ENCODE measurements at regions not wholly inside any gene's neighbourhood (a gene's known extent, or its start where the extent isn't known, plus 50 kb on each side); places are given as distances from the start of the nearest gene placed in this dataset.

DNA sequence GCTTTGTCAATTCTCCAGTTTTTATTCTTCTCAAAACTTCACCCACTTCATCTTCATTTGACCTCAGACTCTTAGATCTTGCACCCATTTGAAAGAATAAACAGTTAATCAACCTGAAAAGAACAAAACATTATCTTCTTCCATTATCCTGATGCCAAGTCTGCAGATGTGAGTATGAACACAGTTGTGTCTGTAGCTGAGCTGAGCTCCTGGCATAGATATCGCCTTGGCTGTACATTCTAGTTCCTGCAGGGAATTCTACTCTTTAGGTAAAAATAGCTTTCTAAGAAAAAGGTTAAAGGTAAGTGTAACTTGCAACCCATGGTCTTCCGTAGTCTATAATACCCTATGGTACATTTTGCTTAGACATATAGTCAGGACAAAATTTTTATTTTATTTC lies 169.7 kb downstream of the KCNA5 start:
- TF ChIP-seq SUZ12 (IDR thresholded peaks at IDR 0.05; ENCODE audit: extremely low read depth, insufficient read depth, insufficient read length) (no peak), ZNF274 (IDR thresholded peaks at IDR 0.05; ENCODE audit: low read depth, low read length) (no peak), YY1 (IDR thresholded peaks at IDR 0.05; ENCODE audit: insufficient read depth, insufficient read length) (no peak)

DNA sequence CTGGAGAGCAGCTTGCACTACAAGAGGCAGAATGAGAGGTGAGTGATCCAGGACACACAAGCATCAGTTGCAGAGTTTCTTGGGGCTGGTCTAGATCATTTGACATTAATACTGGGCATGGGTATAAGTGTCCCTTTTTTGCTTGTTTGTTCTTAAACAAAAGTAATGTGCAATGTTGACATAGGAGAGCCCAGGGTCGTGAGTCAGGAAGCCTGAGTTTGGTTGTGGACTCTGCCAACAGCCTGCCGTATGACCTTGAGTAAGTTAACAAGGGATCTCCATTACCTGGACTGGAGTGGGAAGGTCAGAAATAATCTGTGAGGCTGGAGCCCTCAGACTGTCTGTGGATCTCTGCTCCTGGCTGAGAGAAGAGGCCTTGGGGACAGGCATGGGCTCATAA lies 170.3 kb downstream of the KCNA5 start:
- H3K27me3 ChIP-seq (ENCODE audit: insufficient read depth, insufficient read length) = no peaks in the 10 kb centered on the region
- H3K9me3 ChIP-seq (ENCODE audit: insufficient read depth, low read length) = no peaks in the 10 kb centered on the region; the same call in 1 of the 2 replicates
- peaks cover 30% of the 10 kb centered on the region for H3K36me3 ChIP-seq (ENCODE audit: insufficient read depth, insufficient read length, low read length)
- DNase-seq (ENCODE audit: low read depth, low spot score) = no peak
- no peak overlapping the region for H3K9ac ChIP-seq (ENCODE audit: insufficient read length, low read depth)
- H3K4me1 ChIP-seq (ENCODE audit: insufficient read depth, insufficient read length) = peaks cover 3% of the 10 kb centered on the region
- TF ChIP-seq ZNF274 (IDR thresholded peaks at IDR 0.05; ENCODE audit: low read depth, low read length) (no peak), SUZ12 (IDR thresholded peaks at IDR 0.05; ENCODE audit: extremely low read depth, insufficient read depth, insufficient read length) (no peak), YY1 (IDR thresholded peaks at IDR 0.05; ENCODE audit: insufficient read depth, insufficient read length) (no peak)
- no peak overlapping the region for H3K4me3 ChIP-seq (ENCODE audit: insufficient read length, low read depth)

More for the DNA sequence above, 169.7 kb downstream of the KCNA5 start:
- H3K9me3 ChIP-seq (ENCODE audit: insufficient read depth, low read length) = no peaks in the 10 kb centered on the region; the same call in 1 of the 2 replicates
- peaks cover 3% of the 10 kb centered on the region for H3K4me1 ChIP-seq (ENCODE audit: insufficient read depth, insufficient read length)
- no peak overlapping the region for H3K9ac ChIP-seq (ENCODE audit: insufficient read length, low read depth)
- peaks cover 30% of the 10 kb centered on the region for H3K36me3 ChIP-seq (ENCODE audit: insufficient read depth, insufficient read length, low read length)
- H3K4me3 ChIP-seq (ENCODE audit: insufficient read length, low read depth) = no peak overlapping the region
- DNase-seq (ENCODE audit: low read depth, low spot score) = no peak
- H3K27me3 ChIP-seq (ENCODE audit: insufficient read depth, insufficient read length) = no peaks in the 10 kb centered on the region

DNA sequence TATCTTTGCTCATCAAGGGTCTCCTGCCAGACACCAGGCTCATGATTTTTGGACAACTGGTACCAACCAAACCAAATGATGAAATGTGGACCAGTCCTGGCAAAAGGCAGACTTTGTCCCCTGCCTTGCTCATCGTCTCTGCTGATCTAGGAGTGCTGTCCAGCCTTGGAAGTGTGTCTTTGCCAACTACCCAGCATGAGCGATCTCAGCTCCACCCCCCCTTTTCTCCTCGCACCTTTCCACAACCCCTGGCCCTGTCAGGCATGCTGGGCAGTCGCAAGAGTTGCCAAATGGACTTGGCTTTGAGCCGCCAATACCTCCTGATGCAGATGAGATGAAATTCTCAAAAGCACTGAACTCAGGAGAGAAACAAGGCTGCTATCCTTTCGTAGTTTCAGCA lies 174.3 kb downstream of the KCNA5 start:
- peaks cover 27% of the 10 kb centered on the region for H3K36me3 ChIP-seq (ENCODE audit: insufficient read depth, insufficient read length, low read length)
- H3K4me3 ChIP-seq (ENCODE audit: insufficient read length, low read depth) = no peak overlapping the region
- peaks cover 4% of the 10 kb centered on the region for H3K27me3 ChIP-seq (ENCODE audit: insufficient read depth, insufficient read length)
- no peak for DNase-seq (ENCODE audit: low read depth, low spot score)
- TF ChIP-seq ZNF274 (IDR thresholded peaks at IDR 0.05; ENCODE audit: low read depth, low read length) (no peak), SUZ12 (IDR thresholded peaks at IDR 0.05; ENCODE audit: extremely low read depth, insufficient read depth, insufficient read length) (no peak), YY1 (IDR thresholded peaks at IDR 0.05; ENCODE audit: insufficient read depth, insufficient read length) (no peak)
- H3K9me3 ChIP-seq (ENCODE audit: insufficient read depth, low read length) = no peaks in the 10 kb centered on the region; the same call in 1 of the 2 replicates
- peaks cover 24% of the 10 kb centered on the region for H3K4me1 ChIP-seq (ENCODE audit: insufficient read depth, insufficient read length)
- H3K9ac ChIP-seq (ENCODE audit: insufficient read length, low read depth) = no peak overlapping the region

DNA sequence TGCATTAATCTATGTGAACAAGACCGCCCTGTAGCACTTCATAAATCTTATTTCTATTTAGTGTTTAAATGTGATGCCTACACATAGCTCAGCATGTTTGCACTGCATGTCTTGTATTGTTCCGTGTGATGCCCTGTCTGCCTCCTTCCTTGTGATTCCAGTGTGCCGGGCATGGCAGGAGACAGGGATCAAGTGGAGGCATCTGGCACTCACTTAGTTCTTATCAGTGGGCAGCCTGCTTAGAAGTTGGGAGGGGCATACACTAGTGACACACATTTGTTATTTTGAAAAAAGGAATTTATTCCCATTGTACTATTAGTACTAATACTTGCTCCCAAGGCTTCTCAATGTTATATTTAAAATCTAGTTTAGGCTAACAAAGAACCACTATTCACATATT lies 176.4 kb downstream of the KCNA5 start:
- no peaks in the 10 kb centered on the region; the same call in 1 of the 2 replicates for H3K9me3 ChIP-seq (ENCODE audit: insufficient read depth, low read length)
- TF ChIP-seq ZNF274 (IDR thresholded peaks at IDR 0.05; ENCODE audit: low read depth, low read length) (no peak), YY1 (IDR thresholded peaks at IDR 0.05; ENCODE audit: insufficient read depth, insufficient read length) (no peak), SUZ12 (IDR thresholded peaks at IDR 0.05; ENCODE audit: extremely low read depth, insufficient read depth, insufficient read length) (no peak)
- DNase-seq (ENCODE audit: low read depth, low spot score) = no peak
- no peak overlapping the region for H3K9ac ChIP-seq (ENCODE audit: insufficient read length, low read depth)
- H3K4me1 ChIP-seq (ENCODE audit: insufficient read depth, insufficient read length) = peaks cover 26% of the 10 kb centered on the region
- peaks cover 16% of the 10 kb centered on the region for H3K36me3 ChIP-seq (ENCODE audit: insufficient read depth, insufficient read length, low read length)
- peaks cover 23% of the 10 kb centered on the region for H3K27me3 ChIP-seq (ENCODE audit: insufficient read depth, insufficient read length)
- no peak overlapping the region for H3K4me3 ChIP-seq (ENCODE audit: insufficient read length, low read depth)

DNA sequence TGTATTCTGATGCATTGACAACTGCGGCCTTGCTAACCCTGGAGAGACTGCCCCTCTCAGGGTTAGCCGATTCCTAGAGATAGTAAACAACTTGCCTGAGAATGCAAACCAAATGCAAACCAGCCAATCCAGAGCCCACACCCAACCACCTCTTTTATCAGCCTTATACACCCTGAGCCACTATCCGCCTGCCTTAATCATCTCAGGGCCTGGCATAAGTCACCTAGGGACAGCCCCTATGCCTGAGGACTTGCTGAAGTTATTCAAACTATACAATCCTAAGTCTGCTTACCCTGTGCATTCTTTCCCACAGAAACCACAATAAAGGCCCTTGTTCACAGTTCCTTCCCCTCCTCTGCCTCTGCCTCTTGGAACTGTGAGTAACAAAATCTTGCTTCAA lies 177.2 kb downstream of the KCNA5 start:
- Histone ChIP-seq H3K9ac (ENCODE audit: insufficient read length, low read depth) (no peak overlapping the region), H3K4me1 (ENCODE audit: insufficient read depth, insufficient read length) (peaks cover 26% of the 10 kb centered on the region), H3K9me3 (ENCODE audit: insufficient read depth, low read length) (no peaks in the 10 kb centered on the region; the same call in 1 of the 2 replicates), H3K27me3 (ENCODE audit: insufficient read depth, insufficient read length) (peaks cover 24% of the 10 kb centered on the region), H3K36me3 (ENCODE audit: insufficient read depth, insufficient read length, low read length) (peaks cover 12% of the 10 kb centered on the region), H3K4me3 (ENCODE audit: insufficient read length, low read depth) (no peak overlapping the region)
- peak; percentile 61 for DNase-seq (ENCODE audit: low read depth, low spot score)
- TF ChIP-seq ZNF274 (IDR thresholded peaks at IDR 0.05; ENCODE audit: low read depth, low read length) (no peak), SUZ12 (IDR thresholded peaks at IDR 0.05; ENCODE audit: extremely low read depth, insufficient read depth, insufficient read length) (no peak), YY1 (IDR thresholded peaks at IDR 0.05; ENCODE audit: insufficient read depth, insufficient read length) (no peak)

DNA sequence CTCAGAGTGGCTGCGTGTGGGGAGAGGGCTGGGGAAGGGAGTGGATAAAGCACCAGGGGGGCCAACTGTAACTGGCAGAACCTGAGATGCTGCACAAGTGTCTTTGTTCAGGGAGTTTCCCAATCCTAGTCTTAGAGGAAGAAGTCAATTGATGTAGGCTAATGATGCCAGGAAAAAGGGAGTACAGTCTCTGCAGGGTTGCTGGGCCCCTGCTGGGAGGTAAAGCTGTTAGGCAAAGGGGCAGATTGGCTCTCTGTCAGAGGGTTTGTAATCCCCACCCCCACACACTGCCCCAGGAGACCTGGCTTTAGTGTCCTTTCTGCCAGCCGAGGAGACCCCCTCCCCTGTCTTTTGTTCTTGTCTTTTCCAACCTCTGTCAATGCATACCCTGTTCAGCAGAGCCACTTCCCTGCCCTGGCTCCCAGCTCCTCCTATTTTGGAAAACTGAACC lies 178.4 kb downstream of the KCNA5 start:
- DNase-seq (ENCODE audit: low read depth, low spot score) = peak; percentile 98
- H3K27me3 ChIP-seq (ENCODE audit: insufficient read depth, insufficient read length) = peaks cover 24% of the 10 kb centered on the region
- H3K36me3 ChIP-seq (ENCODE audit: insufficient read depth, insufficient read length, low read length) = peaks cover 5% of the 10 kb centered on the region
- H3K4me1 ChIP-seq (ENCODE audit: insufficient read depth, insufficient read length) = peaks cover 26% of the 10 kb centered on the region
- TF ChIP-seq YY1 (IDR thresholded peaks at IDR 0.05; ENCODE audit: insufficient read depth, insufficient read length) = no peak
- no peak for TF ChIP-seq SUZ12 (IDR thresholded peaks at IDR 0.05; ENCODE audit: extremely low read depth, insufficient read depth, insufficient read length)
- TF ChIP-seq ZNF274 (IDR thresholded peaks at IDR 0.05; ENCODE audit: low read depth, low read length) = no peak
- no peak overlapping the region for H3K4me3 ChIP-seq (ENCODE audit: insufficient read length, low read depth)
- peaks cover 8% of the 10 kb centered on the region; the same call in 1 of the 2 replicates for H3K9me3 ChIP-seq (ENCODE audit: insufficient read depth, low read length)
- H3K9ac ChIP-seq (ENCODE audit: insufficient read length, low read depth) = no peak overlapping the region

DNA sequence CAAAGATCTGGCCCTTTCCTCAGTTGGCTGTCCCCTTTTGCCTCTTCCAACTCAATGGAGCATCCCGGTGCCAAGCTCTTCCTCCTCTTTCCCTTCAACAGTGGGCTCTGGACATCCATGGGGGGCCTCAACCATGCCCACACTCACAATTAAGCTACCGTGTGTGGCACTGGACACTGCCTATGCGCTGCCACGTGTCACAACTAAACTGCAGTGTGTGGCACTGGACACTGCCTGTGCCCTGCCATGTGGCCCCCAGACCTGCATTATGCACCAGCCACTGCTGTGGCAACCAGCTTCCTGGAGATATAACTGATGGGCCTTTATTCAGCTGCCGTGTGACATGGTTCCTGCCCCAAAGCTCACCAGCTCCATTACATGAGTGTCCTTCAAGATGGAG lies 179.1 kb downstream of the KCNA5 start:
- H3K4me3 ChIP-seq (ENCODE audit: insufficient read length, low read depth) = no peak overlapping the region
- peaks cover 26% of the 10 kb centered on the region for H3K4me1 ChIP-seq (ENCODE audit: insufficient read depth, insufficient read length)
- H3K9me3 ChIP-seq (ENCODE audit: insufficient read depth, low read length) = peaks cover 11% of the 10 kb centered on the region; the same call in 1 of the 2 replicates
- H3K27me3 ChIP-seq (ENCODE audit: insufficient read depth, insufficient read length) = peaks cover 24% of the 10 kb centered on the region
- H3K9ac ChIP-seq (ENCODE audit: insufficient read length, low read depth) = peak overlapping the region; percentile 0
- H3K36me3 ChIP-seq (ENCODE audit: insufficient read depth, insufficient read length, low read length) = peaks cover 4% of the 10 kb centered on the region
- TF ChIP-seq SUZ12 (IDR thresholded peaks at IDR 0.05; ENCODE audit: extremely low read depth, insufficient read depth, insufficient read length) (no peak), YY1 (IDR thresholded peaks at IDR 0.05; ENCODE audit: insufficient read depth, insufficient read length) (no peak), ZNF274 (IDR thresholded peaks at IDR 0.05; ENCODE audit: low read depth, low read length) (no peak)
- DNase-seq (ENCODE audit: low read depth, low spot score) = no peak
